ENCODE measurements at regions not wholly inside any gene's neighbourhood (a gene's known extent, or its start where the extent isn't known, plus 50 kb on each side); places are given as distances from the start of the nearest gene placed in this dataset.

DNA sequence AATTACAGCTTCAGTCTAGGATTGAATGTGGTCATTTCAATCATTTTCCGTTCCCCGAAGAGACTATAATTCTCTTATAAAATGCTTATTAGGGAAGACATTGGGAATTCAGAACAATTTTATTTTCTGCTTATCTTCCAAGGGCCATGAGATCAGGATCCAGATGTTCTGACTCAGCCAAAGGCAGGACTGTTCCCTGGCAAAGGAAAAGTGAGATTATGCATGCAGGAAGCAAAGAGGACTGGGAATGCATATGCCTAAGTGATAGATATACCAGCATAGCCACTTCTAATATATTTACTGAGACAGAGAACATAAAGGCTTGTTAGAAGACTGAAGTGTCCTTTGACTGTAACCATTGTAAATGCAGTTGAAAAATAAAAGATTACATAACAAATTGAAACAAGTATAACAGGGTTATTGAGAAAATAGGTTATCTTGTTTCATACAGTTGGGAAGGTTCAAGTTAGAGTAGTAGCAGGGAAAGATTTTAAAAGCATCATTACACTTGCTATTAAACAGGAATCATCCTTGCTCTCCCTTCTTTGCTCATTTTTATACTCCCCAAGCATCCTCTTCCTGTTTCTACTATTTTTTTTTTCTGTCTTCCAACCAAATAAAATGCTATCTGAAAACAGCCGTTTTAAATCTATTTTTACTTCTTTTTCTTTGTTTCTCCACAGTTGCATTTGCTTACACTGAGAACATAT lies 439.6 kb upstream of the ADAMTS5 start:
- TF ChIP-seq, protein P1, sequence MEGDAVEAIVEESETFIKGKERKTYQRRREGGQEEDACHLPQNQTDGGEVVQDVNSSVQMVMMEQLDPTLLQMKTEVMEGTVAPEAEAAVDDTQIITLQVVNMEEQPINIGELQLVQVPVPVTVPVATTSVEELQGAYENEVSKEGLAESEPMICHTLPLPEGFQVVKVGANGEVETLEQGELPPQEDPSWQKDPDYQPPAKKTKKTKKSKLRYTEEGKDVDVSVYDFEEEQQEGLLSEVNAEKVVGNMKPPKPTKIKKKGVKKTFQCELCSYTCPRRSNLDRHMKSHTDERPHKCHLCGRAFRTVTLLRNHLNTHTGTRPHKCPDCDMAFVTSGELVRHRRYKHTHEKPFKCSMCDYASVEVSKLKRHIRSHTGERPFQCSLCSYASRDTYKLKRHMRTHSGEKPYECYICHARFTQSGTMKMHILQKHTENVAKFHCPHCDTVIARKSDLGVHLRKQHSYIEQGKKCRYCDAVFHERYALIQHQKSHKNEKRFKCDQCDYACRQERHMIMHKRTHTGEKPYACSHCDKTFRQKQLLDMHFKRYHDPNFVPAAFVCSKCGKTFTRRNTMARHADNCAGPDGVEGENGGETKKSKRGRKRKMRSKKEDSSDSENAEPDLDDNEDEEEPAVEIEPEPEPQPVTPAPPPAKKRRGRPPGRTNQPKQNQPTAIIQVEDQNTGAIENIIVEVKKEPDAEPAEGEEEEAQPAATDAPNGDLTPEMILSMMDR (conservative IDR thresholded peaks at IDR 0.05; ENCODE audit: low read depth, low read length), result no peak
- TF ChIP-seq EZH2 (IDR thresholded peaks at IDR 0.05; ENCODE audit: borderline replicate concordance, low read depth, low read length, poor library complexity, severe bottlenecking), result no peak

All from A673 (cell line).